GM20000 (cell line): ENCODE measurements at regions not wholly inside any gene's neighbourhood (a gene's known extent, or its start where the extent isn't known, plus 50 kb on each side); places are given as distances from the start of the nearest gene placed in this dataset.

Experiments
- DNase-seq: peaks from one replicate; pipeline ENCODE4 v3.0.0; 2012; ENCODE audit warnings: low spot score
- TF ChIP-seq, protein P1 (sequence below): IDR thresholded peaks from 2 replicates; pipeline ENCODE4 v1.5.1; 2012; ENCODE audit warnings: mild to moderate bottlenecking, control low read depth; ENCODE audit errors: extremely low read depth, missing control alignments

GRCh38 chr3:34696831-34697230, 898.4 kb downstream of the PDCD6IP start:
- TF ChIP-seq, protein P1, sequence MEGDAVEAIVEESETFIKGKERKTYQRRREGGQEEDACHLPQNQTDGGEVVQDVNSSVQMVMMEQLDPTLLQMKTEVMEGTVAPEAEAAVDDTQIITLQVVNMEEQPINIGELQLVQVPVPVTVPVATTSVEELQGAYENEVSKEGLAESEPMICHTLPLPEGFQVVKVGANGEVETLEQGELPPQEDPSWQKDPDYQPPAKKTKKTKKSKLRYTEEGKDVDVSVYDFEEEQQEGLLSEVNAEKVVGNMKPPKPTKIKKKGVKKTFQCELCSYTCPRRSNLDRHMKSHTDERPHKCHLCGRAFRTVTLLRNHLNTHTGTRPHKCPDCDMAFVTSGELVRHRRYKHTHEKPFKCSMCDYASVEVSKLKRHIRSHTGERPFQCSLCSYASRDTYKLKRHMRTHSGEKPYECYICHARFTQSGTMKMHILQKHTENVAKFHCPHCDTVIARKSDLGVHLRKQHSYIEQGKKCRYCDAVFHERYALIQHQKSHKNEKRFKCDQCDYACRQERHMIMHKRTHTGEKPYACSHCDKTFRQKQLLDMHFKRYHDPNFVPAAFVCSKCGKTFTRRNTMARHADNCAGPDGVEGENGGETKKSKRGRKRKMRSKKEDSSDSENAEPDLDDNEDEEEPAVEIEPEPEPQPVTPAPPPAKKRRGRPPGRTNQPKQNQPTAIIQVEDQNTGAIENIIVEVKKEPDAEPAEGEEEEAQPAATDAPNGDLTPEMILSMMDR, result no peak
- no peak for DNase-seq

DNA sequence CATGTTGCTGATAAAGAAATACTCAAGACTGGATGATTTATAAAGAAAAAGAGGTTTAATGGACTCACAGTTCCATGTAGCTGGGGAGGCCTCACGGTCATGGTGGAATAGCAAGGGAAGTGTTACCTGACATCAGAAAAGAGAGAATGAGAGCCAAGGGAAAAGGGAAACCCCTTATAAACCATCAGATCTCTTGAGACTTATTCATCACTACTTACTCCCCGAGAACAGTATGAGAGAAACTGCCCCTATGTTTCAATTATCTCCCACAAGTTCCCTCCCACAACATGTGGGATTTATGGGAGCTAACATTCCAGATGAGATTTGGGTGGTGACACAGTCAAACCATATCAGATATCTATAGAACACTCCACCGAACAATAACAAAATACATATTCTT, 904.6 kb downstream of the PDCD6IP start:
- TF ChIP-seq, protein P1, result no peak
- no peak for DNase-seq

- no peak for DNase-seq
- TF ChIP-seq, protein P1, result no peak
Observed at GRCh38 chr3:34724916-34725499, 914.3 kb upstream of the ARPP21 start.

DNA sequence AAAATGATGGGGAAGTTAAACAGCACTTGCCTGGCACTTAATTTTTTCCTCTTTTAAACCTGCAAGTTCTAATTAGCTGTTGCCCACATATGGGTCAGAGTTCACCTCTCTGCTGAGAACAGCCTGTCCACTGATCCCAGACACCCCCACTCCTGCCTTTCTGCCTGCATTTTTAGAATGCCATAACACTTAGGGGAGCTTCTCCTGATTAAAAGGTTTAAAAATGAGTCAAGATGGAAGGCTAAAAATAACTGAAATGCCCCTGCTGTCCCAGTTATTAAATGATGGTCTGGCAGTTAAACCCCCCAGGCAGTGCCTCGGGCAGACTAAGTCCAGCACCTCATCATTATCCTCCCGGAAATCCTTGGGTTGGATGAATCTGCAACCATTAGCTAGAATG, 913.6 kb upstream of the ARPP21 start:
- TF ChIP-seq, protein P1, result no peak
- no peak for DNase-seq

DNA sequence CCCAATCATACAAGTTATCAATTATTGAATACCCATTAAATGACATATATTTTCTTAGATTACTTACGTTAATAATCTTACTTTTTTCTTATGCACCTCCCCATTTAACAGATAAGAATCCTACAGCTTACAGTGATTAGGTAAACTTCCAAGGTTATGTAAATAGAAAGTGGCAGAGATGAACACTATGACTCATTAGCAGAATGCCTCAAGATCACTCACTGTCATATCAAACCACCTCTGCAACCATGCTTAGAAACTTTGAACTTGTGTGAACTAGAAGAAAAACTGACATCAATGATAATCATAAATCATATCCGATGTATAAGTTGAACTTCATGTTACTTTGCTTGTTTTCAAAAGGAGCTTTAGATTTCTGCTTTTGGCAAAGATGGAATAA, 911.6 kb upstream of the ARPP21 start:
- TF ChIP-seq, protein P1, result no peak

GRCh38 chr3:34742151-34742550, 897.2 kb upstream of the ARPP21 start:
- DNase-seq, result no peak
- TF ChIP-seq, protein P1, result no peak

More for the DNA sequence above, 911.6 kb upstream of the ARPP21 start:
- no peak for DNase-seq

DNA sequence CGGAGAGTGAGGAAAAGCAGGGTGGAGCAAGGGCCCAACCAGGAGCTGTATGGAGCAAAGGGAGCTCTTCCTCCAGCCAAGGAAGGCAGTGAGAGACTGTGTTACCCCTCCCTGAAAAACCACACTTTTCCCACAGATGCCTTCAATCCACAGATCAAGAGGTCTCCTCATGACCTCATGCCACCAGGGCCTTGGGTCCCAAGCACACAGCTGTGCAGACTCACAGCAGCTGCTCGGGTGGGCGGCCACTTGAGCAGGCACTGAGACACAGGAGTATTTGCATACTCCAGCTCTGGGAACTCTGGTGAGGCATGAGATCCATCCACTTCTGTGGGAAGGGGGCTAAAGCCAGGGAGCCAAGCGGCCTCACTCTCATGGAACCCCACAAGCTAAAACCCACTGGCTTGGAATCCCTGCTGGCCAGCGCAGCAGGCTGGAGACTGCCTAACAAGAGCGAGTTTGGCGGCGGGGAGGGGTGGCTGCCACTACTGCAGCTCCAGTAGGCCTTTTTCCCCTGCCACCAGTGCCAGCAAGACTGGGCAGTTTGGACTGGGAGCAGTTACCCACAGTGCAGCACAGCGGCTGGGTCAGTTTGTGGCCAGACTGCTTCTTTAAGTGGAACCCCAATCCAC, 880.6 kb upstream of the ARPP21 start:
- no peak for DNase-seq
- TF ChIP-seq, protein P1, result no peak
